Stimulated activated CD8-positive, alpha-beta memory T cell treated with anti-CD3 and anti-CD28 coated beads, Interleukin-15, amount 100 ng/mL, for 48 hours (primary cell): ENCODE measurements at regions not wholly inside any gene's neighbourhood (a gene's known extent, or its start where the extent isn't known, plus 50 kb on each side); places are given as distances from the start of the nearest gene placed in this dataset.

Experiments used
- DNase-seq, 2 donors: peaks; one replicate each; pipeline ENCODE4 v3.0.0-alpha.2; 2020; ENCODE audit warnings: low read depth in 2 of 2

GRCh38 chr3:70899816-70900215 lies 587.4 kb upstream of the MDFIC2 start:
- no peak for DNase-seq

- DNase-seq = no peak
These were observed 577.6 kb upstream of the MDFIC2 start for GRCh38 chr3:70890020-70890394.

- DNase-seq = no peak
These were observed 577.0 kb upstream of the MDFIC2 start for GRCh38 chr3:70889162-70890019.

GRCh38 chr3:70885636-70886035 lies 573.2 kb upstream of the MDFIC2 start:
- no peak for DNase-seq

GRCh38 chr3:70882104-70882503 lies 569.7 kb upstream of the MDFIC2 start:
- DNase-seq = no peak

GRCh38 chr3:70880421-70880820 lies 568.0 kb upstream of the MDFIC2 start:
- DNase-seq = no peak

- no peak for DNase-seq
These were observed 563.7 kb upstream of the MDFIC2 start for GRCh38 chr3:70876154-70876553.

GRCh38 chr3:70874196-70874595 lies 561.8 kb upstream of the MDFIC2 start:
- no peak for DNase-seq

GRCh38 chr3:70873686-70874085 lies 561.2 kb upstream of the MDFIC2 start:
- DNase-seq = no peak

GRCh38 chr3:70871909-70872656 lies 559.6 kb upstream of the MDFIC2 start:
- DNase-seq = no peak

GRCh38 chr3:70870576-70870975 lies 558.1 kb upstream of the MDFIC2 start:
- DNase-seq = no peak

- DNase-seq = no peak
These were observed 556.1 kb upstream of the MDFIC2 start for GRCh38 chr3:70868561-70868960.

- DNase-seq = no peak
These were observed 550.6 kb upstream of the MDFIC2 start for GRCh38 chr3:70863049-70863448.

- DNase-seq = no peak
These were observed 549.4 kb upstream of the MDFIC2 start for GRCh38 chr3:70861855-70862254.

- DNase-seq = no peak
These were observed 548.8 kb upstream of the MDFIC2 start for GRCh38 chr3:70861234-70861633.

GRCh38 chr3:70857916-70858315 lies 545.5 kb upstream of the MDFIC2 start:
- no peak for DNase-seq

- DNase-seq = no peak
These were observed 544.1 kb upstream of the MDFIC2 start for GRCh38 chr3:70856414-70857162.

GRCh38 chr3:70855149-70855548 lies 542.7 kb upstream of the MDFIC2 start:
- no peak for DNase-seq

GRCh38 chr3:70854108-70854507 lies 541.7 kb upstream of the MDFIC2 start:
- no peak for DNase-seq

- no peak for DNase-seq
These were observed 540.9 kb upstream of the MDFIC2 start for GRCh38 chr3:70853161-70853944.

- no peak for DNase-seq
These were observed 537.7 kb upstream of the MDFIC2 start for GRCh38 chr3:70849911-70850699.
